CD4-positive, alpha-beta memory T cell (primary cell): ENCODE measurements at regions not wholly inside any gene's neighbourhood (a gene's known extent, or its start where the extent isn't known, plus 50 kb on each side); places are given as distances from the start of the nearest gene placed in this dataset.

ENCODE experiments used
- CTCF ChIA-PET: fragments of 350-600 bp; sonication (Branson Sonifier 250); formaldehyde crosslinking; loops from one replicate; lab custom pipeline; 2021; ENCODE audit warnings: inconsistent platforms; ENCODE audit not compliant: partially characterized antibody; lab: Charles Lee
- POLR2A ChIA-PET: fragments of 350-600 bp; sonication (Branson Sonifier 250); formaldehyde crosslinking; loops from one replicate; lab custom pipeline; 2021; ENCODE audit not compliant: partially characterized antibody; lab: Charles Lee
- DNase-seq, 5 donors: peaks; one replicate each; pipeline versions ENCODE4 v3.0.0 to v3.0.0-alpha.2; 2020 to 2022; ENCODE audit warnings: mixed read lengths in 1 of 5
- H3K27ac ChIP-seq: one replicate; pipeline ENCODE4 v1.7.0; 2013; ENCODE audit warnings: low read depth, low read length
- H3K27me3 ChIP-seq: 2 replicates; pipeline ENCODE4 v1.7.0; 2013; ENCODE audit warnings: mild to moderate bottlenecking, low read length, moderate library complexity; ENCODE audit not compliant: insufficient read depth
- H3K36me3 ChIP-seq: 2 replicates; pipeline ENCODE4 v1.7.0; 2013; ENCODE audit warnings: mild to moderate bottlenecking, low read length, moderate library complexity; ENCODE audit not compliant: insufficient read depth
- H3K4me1 ChIP-seq: 2 replicates; pipeline ENCODE4 v1.7.0; 2013; ENCODE audit warnings: mild to moderate bottlenecking, low read length, moderate library complexity; ENCODE audit not compliant: insufficient read depth
- H3K4me3 ChIP-seq, 2 donors: one replicate each; pipeline ENCODE4 v1.7.0; 2013; ENCODE audit warnings: low read length in 2 of 2, mild to moderate bottlenecking in 1 of 2
- H3K9me3 ChIP-seq, 2 donors: one replicate each; pipeline ENCODE4 v1.7.0; 2013; ENCODE audit warnings: low read length in 2 of 2, control low read depth in 1 of 2; ENCODE audit not compliant: control insufficient read depth in 1 of 2
- H3K27ac Mint-ChIP-seq, 7 donors: one replicate each; pipeline ENCODE4 v1.8.0; 2020 to 2021; ENCODE audit warnings: mixed read lengths in 7 of 7, mild to moderate bottlenecking in 6 of 7, inconsistent platforms in 3 of 7, moderate library complexity in 3 of 7
- H3K27me3 Mint-ChIP-seq, 2 donors: one replicate each; pipeline ENCODE4 v1.8.0; 2020 to 2021; ENCODE audit warnings: mixed read lengths in 2 of 2
- H3K36me3 Mint-ChIP-seq, 2 donors: one replicate each; pipeline ENCODE4 v1.8.0; 2020 to 2021; ENCODE audit warnings: mixed read lengths in 2 of 2, inconsistent platforms in 1 of 2, mild to moderate bottlenecking in 1 of 2
- H3K4me1 Mint-ChIP-seq, 4 donors: one replicate each; pipeline ENCODE4 v1.8.0; 2020 to 2021; ENCODE audit warnings: mixed read lengths in 4 of 4, mild to moderate bottlenecking in 1 of 4
- H3K4me3 Mint-ChIP-seq, 8 donors: one replicate each; pipeline ENCODE4 v1.8.0; 2020 to 2021; ENCODE audit warnings: mixed read lengths in 8 of 8, mild to moderate bottlenecking in 7 of 8, moderate library complexity in 6 of 8, inconsistent platforms in 3 of 8
- H3K9me3 Mint-ChIP-seq, 8 donors: one replicate each; pipeline ENCODE4 v1.8.0; 2020 to 2021; ENCODE audit warnings: mixed read lengths in 8 of 8, mild to moderate bottlenecking in 5 of 8, inconsistent platforms in 3 of 8, moderate library complexity in 1 of 8
- intact Hi-C: fragments of 100-400 bp; cut with micrococcal nuclease; formaldehyde crosslinking; loops from one replicate; pipeline ENCODE4 v1.15.1; 2023

DNA sequence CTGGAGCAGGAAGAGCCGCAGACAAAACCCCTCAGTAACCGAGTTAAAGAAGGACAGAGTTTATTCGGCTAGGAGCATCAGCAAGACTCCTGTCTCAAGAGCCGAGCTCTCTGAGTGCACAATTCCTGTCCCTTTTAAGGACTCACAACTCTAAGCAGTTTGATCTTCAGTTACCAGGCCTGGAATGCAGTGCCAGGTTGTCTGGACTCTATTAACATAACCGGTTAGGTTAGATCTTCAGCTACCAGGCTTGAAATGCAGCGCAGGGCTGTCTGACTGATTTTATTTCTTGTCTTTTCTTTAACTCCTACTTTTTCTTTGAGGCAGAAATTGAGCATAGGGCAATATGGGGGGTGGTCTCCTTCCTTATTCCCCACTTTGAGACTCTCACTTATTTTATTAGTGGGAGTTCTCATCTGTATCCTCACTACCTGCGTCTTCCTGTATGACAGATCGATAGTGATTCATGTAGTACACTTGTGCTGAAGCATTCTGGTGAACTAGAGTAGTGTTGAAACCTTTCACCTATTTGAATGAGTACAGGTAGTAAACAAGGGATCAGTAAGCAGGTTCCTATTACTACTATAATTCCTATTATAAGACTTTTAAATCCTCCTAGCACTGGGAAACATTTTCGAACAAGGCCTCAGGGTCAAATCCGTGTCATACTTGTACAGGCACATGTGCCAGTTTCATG is 325.0 kb downstream of the CGGBP1 start:
- ChIA-PET POLR2A (no interaction called here), CTCF (no interaction called here)
- H3K36me3 Mint-ChIP-seq, result no peaks in the 10 kb centered on the region
- H3K4me3 Mint-ChIP-seq, result no peak overlapping the region
- no peak for DNase-seq
- Histone ChIP-seq H3K36me3 (no peaks in the 10 kb centered on the region), H3K4me1 (no peaks in the 10 kb centered on the region), H3K27ac (no peak overlapping the region), H3K4me3 (no peak overlapping the region), H3K27me3 (no peaks in the 10 kb centered on the region), H3K9me3 (no peaks in the 10 kb centered on the region)
- peaks cover 0 to 2% (median 0%) of the 10 kb centered on the region in 8 donors for H3K9me3 Mint-ChIP-seq
- no peaks in the 10 kb centered on the region for H3K4me1 Mint-ChIP-seq
- intact Hi-C loops, result no loop called here
- H3K27ac Mint-ChIP-seq, result no peak overlapping the region
- H3K27me3 Mint-ChIP-seq, result no peaks in the 10 kb centered on the region

DNA sequence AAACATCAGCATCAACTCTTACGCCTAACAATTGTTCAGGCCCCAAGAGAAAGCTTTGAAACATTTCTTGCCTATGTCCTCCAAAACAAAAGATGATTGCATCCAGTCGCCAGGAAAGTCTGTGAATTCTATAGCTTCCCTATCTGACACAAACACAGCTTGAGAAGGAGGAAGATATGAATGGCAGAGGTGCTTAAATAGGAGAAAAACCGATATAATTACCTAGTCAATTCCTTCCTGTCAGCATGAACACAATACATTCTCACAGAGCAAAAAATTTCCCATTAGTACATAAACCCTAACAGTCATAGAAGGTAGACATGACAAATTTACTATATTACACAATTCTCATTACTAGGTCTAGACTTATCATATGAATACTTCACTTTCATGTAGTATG is 326.5 kb downstream of the CGGBP1 start:
- H3K4me1 Mint-ChIP-seq, result no peaks in the 10 kb centered on the region
- Histone ChIP-seq H3K4me3 (no peak overlapping the region), H3K9me3 (no peaks in the 10 kb centered on the region), H3K27me3 (no peaks in the 10 kb centered on the region), H3K27ac (no peak overlapping the region), H3K36me3 (no peaks in the 10 kb centered on the region), H3K4me1 (no peaks in the 10 kb centered on the region)
- H3K27me3 Mint-ChIP-seq, result no peaks in the 10 kb centered on the region
- intact Hi-C loops, result no loop called here
- POLR2A ChIA-PET, result no interaction called here
- no peaks in the 10 kb centered on the region for H3K36me3 Mint-ChIP-seq
- H3K27ac Mint-ChIP-seq, result no peak overlapping the region
- H3K9me3 Mint-ChIP-seq, result peaks cover 0 to 2% (median 0%) of the 10 kb centered on the region in 8 donors
- DNase-seq, result no peak
- CTCF ChIA-PET, result no interaction called here
- H3K4me3 Mint-ChIP-seq, result no peak overlapping the region

DNA sequence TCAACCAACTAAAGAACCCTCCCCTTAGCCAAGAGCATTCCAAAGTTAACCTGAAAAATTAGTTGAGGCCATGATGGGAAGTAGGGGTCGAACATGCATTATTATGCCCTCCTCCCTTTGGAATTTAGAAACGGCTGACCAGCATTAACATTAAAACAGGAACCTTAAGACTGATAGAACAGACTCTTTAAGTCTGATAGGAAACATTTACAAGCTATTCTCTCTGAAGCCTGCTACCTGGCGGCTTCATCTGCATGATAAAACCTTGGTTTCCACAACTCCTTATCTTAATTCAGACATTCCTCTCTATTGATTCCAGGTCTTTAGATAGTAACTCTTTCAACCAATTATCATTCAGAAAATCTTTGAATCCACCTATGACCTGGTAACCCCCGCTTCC is 331.0 kb downstream of the CGGBP1 start:
- no peak overlapping the region for H3K27ac Mint-ChIP-seq
- H3K36me3 ChIP-seq, result no peaks in the 10 kb centered on the region
- POLR2A ChIA-PET, result no interaction called here
- peaks cover 0 to 13% (median 7%) of the 10 kb centered on the region in 8 donors for H3K9me3 Mint-ChIP-seq
- CTCF ChIA-PET, result no interaction called here
- no peaks in the 10 kb centered on the region for H3K9me3 ChIP-seq
- H3K27me3 Mint-ChIP-seq, result no peaks in the 10 kb centered on the region
- H3K36me3 Mint-ChIP-seq, result no peaks in the 10 kb centered on the region
- no peak for DNase-seq
- no peaks in the 10 kb centered on the region for H3K4me1 ChIP-seq
- no peaks in the 10 kb centered on the region for H3K4me1 Mint-ChIP-seq
- H3K4me3 Mint-ChIP-seq, result no peak overlapping the region
- H3K4me3 ChIP-seq, result no peak overlapping the region
- no peaks in the 10 kb centered on the region for H3K27me3 ChIP-seq
- no peak overlapping the region for H3K27ac ChIP-seq
- intact Hi-C loops, result no loop called here

DNA sequence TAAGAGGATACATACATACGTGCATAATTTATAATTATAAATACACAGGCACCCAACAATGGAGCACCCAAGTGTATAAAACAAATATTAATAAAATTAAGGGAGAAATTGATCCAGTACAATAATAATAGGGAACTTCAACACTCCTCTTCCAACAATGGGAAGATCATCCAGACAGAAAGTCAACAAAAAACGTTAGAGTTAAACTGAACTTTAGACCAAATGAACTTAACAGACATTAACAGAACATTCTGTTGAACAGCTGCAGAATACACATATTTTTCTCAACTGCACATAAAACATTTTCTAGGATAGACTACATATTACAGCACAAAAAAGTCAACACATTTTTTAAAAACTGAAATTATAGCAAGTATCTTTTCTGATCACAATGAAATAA is 339.7 kb downstream of the CGGBP1 start:
- no peak overlapping the region for H3K27ac Mint-ChIP-seq
- H3K4me3 Mint-ChIP-seq, result no peak overlapping the region

DNA sequence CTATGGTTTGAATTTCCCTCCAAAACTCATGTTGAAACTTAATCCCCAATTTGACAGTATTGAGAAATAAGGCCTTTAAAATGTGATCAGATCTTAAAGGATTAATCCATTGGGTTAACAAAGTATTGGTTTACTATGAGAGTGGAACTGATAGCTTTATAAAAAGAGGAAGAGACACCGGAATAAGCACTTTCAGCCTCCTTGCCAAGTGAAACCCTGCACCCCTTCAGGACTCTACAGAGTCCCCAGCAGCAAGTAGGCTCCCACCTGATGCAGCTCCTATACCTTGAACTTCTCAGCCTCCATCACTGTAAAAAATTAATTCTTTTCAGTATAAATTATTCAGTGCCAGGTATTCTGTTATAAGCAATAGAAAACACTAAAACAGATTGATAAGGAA is 348.3 kb downstream of the CGGBP1 start:
- H3K27me3 ChIP-seq, result no peaks in the 10 kb centered on the region
- no peak overlapping the region for H3K27ac ChIP-seq
- no peak overlapping the region for H3K27ac Mint-ChIP-seq
- intact Hi-C loops, result no loop called here
- no peaks in the 10 kb centered on the region for H3K9me3 ChIP-seq
- H3K4me3 Mint-ChIP-seq, result no peak overlapping the region
- POLR2A ChIA-PET, result no interaction called here
- DNase-seq, result no peak
- no peaks in the 10 kb centered on the region for H3K4me1 ChIP-seq
- H3K36me3 Mint-ChIP-seq, result no peaks in the 10 kb centered on the region
- CTCF ChIA-PET, result interaction anchor here (0.7 kb wide), 1 partner anchor 250 kb away, joined by 4 read pairs; no protein-coding TSS in a partner anchor
- no peaks in the 10 kb centered on the region for H3K4me1 Mint-ChIP-seq
- no peaks in the 10 kb centered on the region for H3K27me3 Mint-ChIP-seq
- H3K36me3 ChIP-seq, result no peaks in the 10 kb centered on the region
- H3K9me3 Mint-ChIP-seq, result peaks cover 0 to 8% (median 4%) of the 10 kb centered on the region in 8 donors
- H3K4me3 ChIP-seq, result no peak overlapping the region

More for the DNA sequence above, 339.7 kb downstream of the CGGBP1 start:
- no peaks in the 10 kb centered on the region for H3K9me3 ChIP-seq
- POLR2A ChIA-PET, result no interaction called here
- H3K9me3 Mint-ChIP-seq, result peaks cover 0 to 1% (median 0%) of the 10 kb centered on the region in 8 donors
- H3K4me3 ChIP-seq, result no peak overlapping the region
- no peaks in the 10 kb centered on the region for H3K27me3 Mint-ChIP-seq
- no peaks in the 10 kb centered on the region for H3K36me3 ChIP-seq
- no peaks in the 10 kb centered on the region for H3K27me3 ChIP-seq
- no peak for DNase-seq
- CTCF ChIA-PET, result no interaction called here
- peaks cover 0 to 2% (median under 1%) of the 10 kb centered on the region in 4 donors for H3K4me1 Mint-ChIP-seq
- no peaks in the 10 kb centered on the region for H3K4me1 ChIP-seq
- H3K36me3 Mint-ChIP-seq, result no peaks in the 10 kb centered on the region
- intact Hi-C loops, result no loop called here
- no peak overlapping the region for H3K27ac ChIP-seq

DNA sequence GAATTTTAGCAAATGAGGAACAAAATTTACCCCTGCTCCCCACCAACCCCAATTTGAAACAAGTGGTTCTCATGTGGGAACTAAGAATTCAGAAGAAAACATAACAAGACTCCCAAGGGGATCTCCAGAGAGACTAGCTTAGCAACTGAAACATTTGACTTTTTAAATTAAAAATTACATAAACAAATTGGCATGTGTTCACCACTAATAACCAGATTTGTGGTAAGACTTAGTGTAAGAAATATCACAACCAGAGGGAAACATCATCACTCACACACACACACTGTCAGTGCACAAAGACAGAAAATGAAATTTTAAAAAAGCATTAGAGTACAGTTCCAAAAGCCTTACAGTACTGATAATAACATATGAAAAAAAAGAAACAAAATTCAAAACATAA is 348.8 kb downstream of the CGGBP1 start:
- H3K9me3 ChIP-seq, result no peaks in the 10 kb centered on the region
- peaks cover 0 to 8% (median 4%) of the 10 kb centered on the region in 8 donors for H3K9me3 Mint-ChIP-seq
- H3K27me3 ChIP-seq, result no peaks in the 10 kb centered on the region
- H3K4me1 ChIP-seq, result no peaks in the 10 kb centered on the region
- intact Hi-C loops, result no loop called here
- no peaks in the 10 kb centered on the region for H3K4me1 Mint-ChIP-seq
- no peaks in the 10 kb centered on the region for H3K27me3 Mint-ChIP-seq
- no peak for DNase-seq
- H3K36me3 ChIP-seq, result no peaks in the 10 kb centered on the region
- ChIA-PET CTCF (no interaction called here), POLR2A (no interaction called here)
- no peak overlapping the region for H3K27ac Mint-ChIP-seq
- H3K4me3 ChIP-seq, result no peak overlapping the region
- H3K36me3 Mint-ChIP-seq, result no peaks in the 10 kb centered on the region
- H3K27ac ChIP-seq, result no peak overlapping the region
- H3K4me3 Mint-ChIP-seq, result no peak overlapping the region

DNA sequence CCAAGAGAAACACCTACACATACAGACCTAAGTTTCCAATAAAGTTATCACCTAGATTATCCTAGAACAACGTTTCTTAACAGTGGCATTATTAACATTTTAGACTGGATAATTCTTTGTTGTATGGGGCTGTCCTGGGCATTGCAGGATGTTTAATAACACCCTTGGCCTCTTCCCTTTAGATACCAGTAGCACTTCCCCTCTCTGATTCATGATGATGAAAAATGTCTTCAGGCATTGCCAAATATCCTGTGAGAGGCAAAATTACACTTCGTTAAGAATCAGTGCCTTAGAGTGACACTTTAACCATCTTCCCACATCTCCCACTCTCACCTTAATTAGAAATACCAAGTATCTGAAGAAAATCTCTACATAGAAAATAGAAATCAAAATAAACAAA is 352.6 kb downstream of the CGGBP1 start:
- Histone ChIP-seq H3K36me3 (no peaks in the 10 kb centered on the region), H3K27me3 (no peaks in the 10 kb centered on the region), H3K9me3 (no peaks in the 10 kb centered on the region), H3K4me3 (no peak overlapping the region), H3K4me1 (no peaks in the 10 kb centered on the region), H3K27ac (no peak overlapping the region)
- H3K4me3 Mint-ChIP-seq, result no peak overlapping the region
- POLR2A ChIA-PET, result no interaction called here
- intact Hi-C loops, result no loop called here
- H3K4me1 Mint-ChIP-seq, result no peaks in the 10 kb centered on the region
- no peaks in the 10 kb centered on the region for H3K36me3 Mint-ChIP-seq
- no peak overlapping the region for H3K27ac Mint-ChIP-seq
- H3K9me3 Mint-ChIP-seq, result peaks cover 0 to 8% (median 4%) of the 10 kb centered on the region in 8 donors
- CTCF ChIA-PET, result no interaction called here
- H3K27me3 Mint-ChIP-seq, result no peaks in the 10 kb centered on the region
- no peak for DNase-seq
